ENCODE measurements at regions not wholly inside any gene's neighbourhood (a gene's known extent, or its start where the extent isn't known, plus 50 kb on each side); places are given as distances from the start of the nearest gene placed in this dataset.
A peak's percentile ranks its signal among the peaks of the same experiment; 100 is the strongest.
"Not testable (repeated sequence)": the region's sequence is repeated elsewhere in the genome, so short reads cannot be mapped to it uniquely, and the experiment has no call there.

DNA sequence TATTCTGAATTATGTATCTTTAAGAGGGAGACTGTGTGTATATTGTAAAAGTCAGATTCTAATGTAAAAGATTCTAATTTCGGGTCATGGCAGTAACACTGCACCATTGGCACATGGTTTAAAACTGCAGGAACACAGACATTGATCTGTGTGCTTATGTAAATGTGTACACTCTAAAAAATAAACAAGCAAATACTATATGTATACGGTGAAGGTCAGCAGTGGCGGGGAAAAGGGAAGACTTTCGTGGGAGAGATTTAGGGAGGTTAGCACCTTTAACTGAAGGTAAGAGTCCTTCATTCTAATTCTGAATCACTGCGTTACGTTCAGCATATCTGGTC lies 157.8 kb upstream of the FAM20A start:
- Histone ChIP-seq H3K4me2 (ENCODE audit: low read length) (no peak overlapping the region), H3K79me2 (ENCODE audit: control insufficient read depth, insufficient read depth, low read length, poor library complexity) (no peaks in the 10 kb centered on the region), H2BK120ac (ENCODE audit: insufficient read depth, low read length, poor library complexity) (no peak overlapping the region), H3K9ac (ENCODE audit: low read length) (no peak overlapping the region), H3K27me3 (ENCODE audit: insufficient read depth, low read length) (no peaks in the 10 kb centered on the region), H2BK12ac (ENCODE audit: low read length) (no peak overlapping the region), H3K4me3 (ENCODE audit: low read depth, low read length) (no peak overlapping the region), H4K91ac (ENCODE audit: low read depth, low read length) (no peak overlapping the region), H3K79me1 (ENCODE audit: low read length) (peaks cover 2% of the 10 kb centered on the region), H3K27ac (ENCODE audit: low read depth, low read length) (peak overlapping the region; percentile 30), H3K36me3 (ENCODE audit: control insufficient read depth in 1 of 2, insufficient read depth in 2 of 2, low read length in 2 of 2) (no peaks in the 10 kb centered on the region), H3K18ac (ENCODE audit: low read length) (no peak overlapping the region), H4K12ac (ENCODE audit: low read depth, low read length) (no peak overlapping the region), H2AFZ (ENCODE audit: insufficient read depth, low read length, poor library complexity) (no peak overlapping the region), H3K4ac (ENCODE audit: low read depth, low read length) (no peak overlapping the region), H3K23ac (ENCODE audit: low read length) (no peak overlapping the region), H2BK5ac (ENCODE audit: low read depth, low read length, poor library complexity) (no peak overlapping the region), H3K4me1 (ENCODE audit: control insufficient read depth in 1 of 2, insufficient read depth in 2 of 2, low read length in 2 of 2) (no peaks in the 10 kb centered on the region), H4K8ac (ENCODE audit: low read depth, low read length) (no peak overlapping the region), H2AK5ac (ENCODE audit: low read length) (no peak overlapping the region), H3K9me3 (ENCODE audit: insufficient read depth, low read depth, low read length) (no peaks in the 10 kb centered on the region), H3K14ac (ENCODE audit: low read length) (no peak overlapping the region)
- no CpG with 5 or more reads among the region's 6 CpGs for WGBS (ENCODE audit: extremely low coverage, insufficient coverage, insufficient read length)
- DNase-seq, result no peak

DNA sequence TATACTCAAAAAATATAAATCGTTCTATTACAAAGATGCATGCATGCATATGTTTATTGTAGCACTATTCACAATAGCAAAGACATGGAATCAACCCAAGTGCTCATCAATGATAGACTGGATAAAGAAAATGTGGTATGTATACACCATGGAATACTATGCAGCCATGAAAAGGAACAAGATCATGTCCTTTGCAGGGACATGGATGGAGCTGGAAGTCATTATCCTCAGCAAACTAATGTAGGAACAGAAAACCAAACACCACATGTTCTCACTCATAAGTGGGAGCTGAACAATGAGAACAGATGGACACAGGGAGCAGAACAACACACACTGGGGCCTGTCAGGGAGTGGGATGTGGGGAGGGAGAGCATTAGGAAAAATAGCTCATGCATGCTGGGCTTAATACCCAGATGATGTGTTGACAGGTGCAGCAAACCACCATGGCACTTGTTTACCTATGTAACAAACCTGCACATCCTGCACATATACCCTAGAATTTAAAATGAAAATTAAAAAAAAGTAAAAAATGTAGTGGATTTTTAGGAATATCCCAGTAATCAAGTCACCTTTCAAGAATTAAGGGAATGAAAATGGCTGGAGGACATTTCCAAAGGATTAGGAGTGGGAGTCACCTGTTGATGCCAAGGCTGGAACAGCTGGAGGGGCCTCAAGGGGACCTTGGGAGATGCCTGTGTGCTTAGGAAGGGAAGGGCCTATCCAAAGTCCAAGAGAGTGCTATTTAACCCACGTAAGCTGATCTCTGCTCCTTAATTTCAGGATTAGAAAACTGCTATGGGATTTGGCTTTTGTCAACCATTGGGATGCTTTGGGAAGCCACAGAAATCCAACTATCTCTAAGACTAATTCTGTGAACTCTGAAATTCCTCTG lies 156.9 kb upstream of the FAM20A start:
- not testable (repeated sequence) for H4K12ac ChIP-seq (ENCODE audit: low read depth, low read length); H3K4ac ChIP-seq (ENCODE audit: low read depth, low read length); H3K79me1 ChIP-seq (ENCODE audit: low read length); H3K36me3 ChIP-seq (ENCODE audit: control insufficient read depth in 1 of 2, insufficient read depth in 2 of 2, low read length in 2 of 2); H3K27ac ChIP-seq (ENCODE audit: low read depth, low read length); H3K14ac ChIP-seq (ENCODE audit: low read length); H2BK120ac ChIP-seq (ENCODE audit: insufficient read depth, low read length, poor library complexity); H4K8ac ChIP-seq (ENCODE audit: low read depth, low read length); H3K4me3 ChIP-seq (ENCODE audit: low read depth, low read length); H3K79me2 ChIP-seq (ENCODE audit: control insufficient read depth, insufficient read depth, low read length, poor library complexity); H3K4me1 ChIP-seq (ENCODE audit: control insufficient read depth in 1 of 2, insufficient read depth in 2 of 2, low read length in 2 of 2); H2BK5ac ChIP-seq (ENCODE audit: low read depth, low read length, poor library complexity); H3K9ac ChIP-seq (ENCODE audit: low read length); H2AK5ac ChIP-seq (ENCODE audit: low read length); H3K23ac ChIP-seq (ENCODE audit: low read length); H3K27me3 ChIP-seq (ENCODE audit: insufficient read depth, low read length); H3K4me2 ChIP-seq (ENCODE audit: low read length); H3K18ac ChIP-seq (ENCODE audit: low read length); DNase-seq; H2AFZ ChIP-seq (ENCODE audit: insufficient read depth, low read length, poor library complexity); H3K9me3 ChIP-seq (ENCODE audit: insufficient read depth, low read depth, low read length); H2BK12ac ChIP-seq (ENCODE audit: low read length)
- WGBS (ENCODE audit: extremely low coverage, insufficient coverage, insufficient read length), result no CpG with 5 or more reads among the region's 2 CpGs
- peak overlapping the region; percentile 18 for H4K91ac ChIP-seq (ENCODE audit: low read depth, low read length)

DNA sequence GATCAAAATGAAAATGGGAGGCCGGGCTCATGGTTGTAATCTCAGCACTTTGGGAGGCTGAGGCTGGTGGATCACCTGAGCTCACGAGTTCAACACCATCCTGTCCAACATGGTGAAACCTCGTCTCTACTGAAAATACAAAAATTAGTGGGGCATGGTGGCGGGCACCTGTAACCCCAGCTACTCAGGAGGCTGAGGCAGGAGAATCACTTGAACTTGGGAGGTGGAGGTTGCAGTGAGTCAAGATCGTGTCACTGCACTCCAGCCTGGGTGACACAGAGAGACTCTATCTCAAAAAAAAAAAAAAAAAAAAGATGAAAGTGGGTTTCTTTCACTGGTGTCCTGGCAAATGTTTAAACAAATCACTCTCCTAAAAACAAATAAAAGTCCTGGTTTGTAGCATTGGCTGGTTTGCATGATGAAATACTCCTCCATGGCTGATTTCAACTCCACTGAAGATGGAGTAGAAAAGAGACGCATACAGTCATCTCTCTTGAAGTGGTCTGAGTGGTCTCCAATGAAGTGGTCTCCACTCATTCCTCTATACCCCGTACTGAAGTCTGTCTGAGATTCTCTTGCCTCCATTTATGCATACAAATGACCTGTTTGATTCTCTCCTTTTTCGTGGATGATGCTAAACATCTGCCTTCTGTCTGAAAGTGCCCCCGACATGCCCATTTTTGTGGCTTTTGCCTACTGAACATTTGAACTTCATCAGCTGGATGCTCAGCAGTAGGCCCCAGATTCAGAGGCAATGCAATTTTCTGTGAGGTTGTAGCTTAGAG lies 153.0 kb upstream of the FAM20A start:
- H3K4ac ChIP-seq (ENCODE audit: low read depth, low read length), result no peak overlapping the region
- no peak overlapping the region for H2BK120ac ChIP-seq (ENCODE audit: insufficient read depth, low read length, poor library complexity)
- no peak overlapping the region for H4K91ac ChIP-seq (ENCODE audit: low read depth, low read length)
- no peak overlapping the region for H4K8ac ChIP-seq (ENCODE audit: low read depth, low read length)
- no peaks in the 10 kb centered on the region for H3K9me3 ChIP-seq (ENCODE audit: insufficient read depth, low read depth, low read length)
- H3K27me3 ChIP-seq (ENCODE audit: insufficient read depth, low read length), result no peaks in the 10 kb centered on the region
- no peak overlapping the region for H2BK5ac ChIP-seq (ENCODE audit: low read depth, low read length, poor library complexity)
- no peak overlapping the region for H3K4me2 ChIP-seq (ENCODE audit: low read length)
- no peak overlapping the region for H3K4me3 ChIP-seq (ENCODE audit: low read depth, low read length)
- H3K14ac ChIP-seq (ENCODE audit: low read length), result no peak overlapping the region
- H3K9ac ChIP-seq (ENCODE audit: low read length), result no peak overlapping the region
- no peaks in the 10 kb centered on the region for H3K4me1 ChIP-seq (ENCODE audit: control insufficient read depth in 1 of 2, insufficient read depth in 2 of 2, low read length in 2 of 2)
- H3K36me3 ChIP-seq (ENCODE audit: control insufficient read depth in 1 of 2, insufficient read depth in 2 of 2, low read length in 2 of 2), result no peaks in the 10 kb centered on the region
- no peak overlapping the region for H2BK12ac ChIP-seq (ENCODE audit: low read length)
- no peaks in the 10 kb centered on the region for H3K79me1 ChIP-seq (ENCODE audit: low read length)
- H3K79me2 ChIP-seq (ENCODE audit: control insufficient read depth, insufficient read depth, low read length, poor library complexity), result no peaks in the 10 kb centered on the region
- no peak overlapping the region for H2AK5ac ChIP-seq (ENCODE audit: low read length)
- peak overlapping the region; percentile 3 for H3K23ac ChIP-seq (ENCODE audit: low read length)
- WGBS (ENCODE audit: extremely low coverage, insufficient coverage, insufficient read length), result no CpG with 5 or more reads among the region's 9 CpGs
- H2AFZ ChIP-seq (ENCODE audit: insufficient read depth, low read length, poor library complexity), result no peak overlapping the region
- no peak overlapping the region for H4K12ac ChIP-seq (ENCODE audit: low read depth, low read length)
- H3K18ac ChIP-seq (ENCODE audit: low read length), result no peak overlapping the region
- DNase-seq, result no peak
- H3K27ac ChIP-seq (ENCODE audit: low read depth, low read length), result no peak overlapping the region

DNA sequence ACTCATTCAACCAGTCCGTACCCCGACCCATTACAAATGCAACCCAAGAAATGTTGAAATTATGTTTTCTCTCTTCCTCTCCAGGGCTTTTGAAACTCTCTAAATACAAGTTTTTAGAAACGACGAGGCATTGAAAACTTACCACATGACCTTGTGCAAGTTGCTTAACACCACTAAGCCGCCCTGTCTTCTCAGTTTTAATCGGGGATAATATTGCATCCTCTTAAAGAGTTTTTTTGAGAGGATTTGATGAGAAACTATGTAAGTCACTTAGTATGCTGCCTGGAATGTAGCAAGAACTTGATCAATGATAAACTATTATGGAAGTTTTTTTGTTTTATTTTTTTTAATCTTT lies 149.0 kb upstream of the FAM20A start:
- DNase-seq, result no peak
- H3K9me3 ChIP-seq (ENCODE audit: insufficient read depth, low read depth, low read length), result peaks cover 2% of the 10 kb centered on the region
- no peak overlapping the region for H4K12ac ChIP-seq (ENCODE audit: low read depth, low read length)
- H2AFZ ChIP-seq (ENCODE audit: insufficient read depth, low read length, poor library complexity), result no peak overlapping the region
- H2BK120ac ChIP-seq (ENCODE audit: insufficient read depth, low read length, poor library complexity), result no peak overlapping the region
- H2BK12ac ChIP-seq (ENCODE audit: low read length), result no peak overlapping the region
- H3K14ac ChIP-seq (ENCODE audit: low read length), result no peak overlapping the region
- no peak overlapping the region for H4K8ac ChIP-seq (ENCODE audit: low read depth, low read length)
- no peak overlapping the region for H3K27ac ChIP-seq (ENCODE audit: low read depth, low read length)
- no peak overlapping the region for H3K9ac ChIP-seq (ENCODE audit: low read length)
- no peak overlapping the region for H3K4me3 ChIP-seq (ENCODE audit: low read depth, low read length)
- no peaks in the 10 kb centered on the region for H3K79me2 ChIP-seq (ENCODE audit: control insufficient read depth, insufficient read depth, low read length, poor library complexity)
- H4K91ac ChIP-seq (ENCODE audit: low read depth, low read length), result no peak overlapping the region
- no CpG with 5 or more reads among the region's 6 CpGs for WGBS (ENCODE audit: extremely low coverage, insufficient coverage, insufficient read length)
- H3K79me1 ChIP-seq (ENCODE audit: low read length), result no peaks in the 10 kb centered on the region
- H2BK5ac ChIP-seq (ENCODE audit: low read depth, low read length, poor library complexity), result no peak overlapping the region
- no peaks in the 10 kb centered on the region for H3K36me3 ChIP-seq (ENCODE audit: control insufficient read depth in 1 of 2, insufficient read depth in 2 of 2, low read length in 2 of 2)
- no peak overlapping the region for H3K23ac ChIP-seq (ENCODE audit: low read length)
- no peak overlapping the region for H3K4me2 ChIP-seq (ENCODE audit: low read length)
- H3K4ac ChIP-seq (ENCODE audit: low read depth, low read length), result no peak overlapping the region
- H2AK5ac ChIP-seq (ENCODE audit: low read length), result no peak overlapping the region
- no peaks in the 10 kb centered on the region for H3K4me1 ChIP-seq (ENCODE audit: control insufficient read depth in 1 of 2, insufficient read depth in 2 of 2, low read length in 2 of 2)
- no peak overlapping the region for H3K18ac ChIP-seq (ENCODE audit: low read length)
- H3K27me3 ChIP-seq (ENCODE audit: insufficient read depth, low read length), result no peaks in the 10 kb centered on the region
